B cell (primary cell): ENCODE measurements at regions not wholly inside any gene's neighbourhood (a gene's known extent, or its start where the extent isn't known, plus 50 kb on each side); places are given as distances from the start of the nearest gene placed in this dataset.
"Not testable (repeated sequence)": the region's sequence is repeated elsewhere in the genome, so short reads cannot be mapped to it uniquely, and the experiment has no call there.

Experiments
- ATAC-seq: fragments of 200-7000 bp; cut with Tn5 transposase; one replicate; pipeline ENCODE4 v1.10.0; 2021; ENCODE audit warnings: low read depth, mild to moderate bottlenecking, moderate number of reproducible peaks, moderate library complexity
- CTCF ChIA-PET: fragments of 350-600 bp; sonication (Branson Sonifier 250); formaldehyde crosslinking; loops from one replicate; lab custom pipeline; 2021; ENCODE audit warnings: antibody characterized with exemption, inconsistent platforms; lab: Charles Lee
- POLR2A ChIA-PET: fragments of 350-600 bp; sonication (Branson Sonifier 250); formaldehyde crosslinking; loops from one replicate; lab custom pipeline; 2021; ENCODE audit warnings: antibody characterized with exemption; lab: Charles Lee
- DNase-seq: peaks from one replicate; pipeline ENCODE4 v3.0.0; 2013
- H2AFZ ChIP-seq: 2 replicates; pipeline ENCODE4 v1.6.1; 2012; ENCODE audit warnings: mild to moderate bottlenecking, low read depth, low read length; ENCODE audit not compliant: insufficient read depth, poor library complexity, severe bottlenecking
- H3K27ac ChIP-seq, 2 donors: 1 replicate in 1 of 2; 2 replicates in 1 of 2; pipeline ENCODE4 v1.5.1; 2012 to 2013; ENCODE audit warnings: low read length in 2 of 2, mild to moderate bottlenecking in 2 of 2, moderate library complexity in 1 of 2
- H3K27me3 ChIP-seq, 4 experiments: fragments of 200-600 bp in 1 of 4; sonication (generic) in 1 of 4; replicated peaks in 1 of 4; 1 replicate in 2 of 4; 2 replicates in 2 of 4; pipeline versions ENCODE4 v1.6.1 to v1.7.0; 2013 to 2016; ENCODE audit warnings: low read length in 3 of 4, mild to moderate bottlenecking in 2 of 4, mixed read lengths in 1 of 4, moderate library complexity in 1 of 4; ENCODE audit not compliant: insufficient read depth in 4 of 4, control insufficient read depth in 3 of 4; ENCODE audit errors: control extremely low read depth in 1 of 4
- H3K36me3 ChIP-seq, 2 experiments: replicated peaks in 1 of 2; 1 replicate in 1 of 2; 2 replicates in 1 of 2; pipeline versions ENCODE4 v1.6.1 to v1.7.1; 2013; ENCODE audit warnings: low read length in 1 of 2; ENCODE audit not compliant: insufficient read depth in 2 of 2, control insufficient read depth in 1 of 2; ENCODE audit errors: control extremely low read depth in 1 of 2, extremely low read depth in 1 of 2
- H3K4me1 ChIP-seq, 2 donors: fragments of 200-600 bp in 1 of 2; sonication (generic) in 1 of 2; 1 replicate in 1 of 2; 2 replicates in 1 of 2; pipeline versions ENCODE4 v1.5.1 to v1.6.1; 2013 to 2017; ENCODE audit warnings: low read length in 2 of 2; ENCODE audit not compliant: control insufficient read depth in 2 of 2, insufficient read depth in 2 of 2
- H3K4me2 ChIP-seq: replicated peaks from 2 replicates; pipeline ENCODE3; 2012; ENCODE audit warnings: mild to moderate bottlenecking, low read depth, low read length; ENCODE audit not compliant: poor library complexity, severe bottlenecking
- H3K4me3 ChIP-seq, 5 experiments: fragments of 200-600 bp in 1 of 5; sonication (generic) in 1 of 5; 1 replicate in 3 of 5; 2 replicates in 2 of 5; pipeline versions ENCODE4 v1.5.1 to v1.7.0; 2011 to 2016; ENCODE audit warnings: low read length in 4 of 5, mild to moderate bottlenecking in 4 of 5, low read depth in 2 of 5, control low read depth in 1 of 5, moderate library complexity in 1 of 5; ENCODE audit not compliant: insufficient read depth in 1 of 5; ENCODE audit errors: control extremely low read depth in 1 of 5, extremely low read depth in 1 of 5
- H3K79me2 ChIP-seq: fragments of 200-600 bp; sonication (generic); one replicate; pipeline ENCODE4 v1.6.0; 2016; ENCODE audit warnings: low read length; ENCODE audit not compliant: control insufficient read depth, insufficient read depth
- H3K9ac ChIP-seq: fragments of 200-600 bp; sonication (generic); 2 replicates; pipeline ENCODE4 v1.6.1; 2017; ENCODE audit warnings: mild to moderate bottlenecking, low read length, moderate library complexity
- H3K9me3 ChIP-seq, 3 donors: one replicate each; pipeline versions ENCODE4 v1.6.1 to v1.7.1; 2013; ENCODE audit warnings: low read length in 2 of 3; ENCODE audit not compliant: control insufficient read depth in 2 of 3, insufficient read depth in 1 of 3; ENCODE audit errors: control extremely low read depth in 1 of 3
- H4K20me1 ChIP-seq: 2 replicates; pipeline ENCODE4 v1.6.0; 2012; ENCODE audit warnings: mild to moderate bottlenecking, low read length; ENCODE audit not compliant: insufficient read depth, control insufficient read depth, poor library complexity, severe bottlenecking
- H3K27ac Mint-ChIP-seq: one replicate; pipeline ENCODE4 v1.8.0; 2021; ENCODE audit warnings: mixed read lengths
- H3K27me3 Mint-ChIP-seq: one replicate; pipeline ENCODE4 v1.8.0; 2021; ENCODE audit warnings: mixed read lengths
- H3K4me1 Mint-ChIP-seq: one replicate; pipeline ENCODE4 v1.8.0; 2021; ENCODE audit warnings: mixed read lengths
- H3K4me3 Mint-ChIP-seq: one replicate; pipeline ENCODE4 v1.8.0; 2021; ENCODE audit warnings: mixed read lengths
- H3K9me3 Mint-ChIP-seq: one replicate; pipeline ENCODE4 v1.8.0; 2022; ENCODE audit warnings: mixed read lengths; ENCODE audit not compliant: insufficient read depth
- CTCF ChIP-seq: fragments of 200-600 bp; IDR thresholded peaks from one replicate; pipeline ENCODE4 v1.8.0; 2022; ENCODE audit warnings: antibody characterized with exemption, mild to moderate bottlenecking
- EZH2 ChIP-seq: IDR thresholded peaks from 2 replicates; pipeline ENCODE4 v1.6.1; 2012; ENCODE audit warnings: borderline replicate concordance, low read depth, mild to moderate bottlenecking, moderate library complexity, low read length; ENCODE audit not compliant: insufficient read depth, poor library complexity, severe bottlenecking
- WGBS: methylation state at CpG from one replicate; pipeline ENCODE4 v1.1.5; 2013; ENCODE audit warnings: missing lambda C conversion rate; ENCODE audit not compliant: insufficient coverage; 5-methylcytosine and 5-hydroxymethylcytosine counted together
- intact Hi-C: fragments of 100-400 bp; cut with micrococcal nuclease; formaldehyde crosslinking; loops from one replicate; pipeline ENCODE4 v1.10.0; 2022

- no peaks in the 10 kb centered on the region for H3K4me1 Mint-ChIP-seq
- peaks cover 0 to 11% (median under 1%) of the 10 kb centered on the region in 4 experiments for H3K27me3 ChIP-seq
- H3K36me3 ChIP-seq = no peaks in the 10 kb centered on the region
- H3K4me2 ChIP-seq = no peak overlapping the region
- H3K4me3 ChIP-seq = no peak overlapping the region
- 80% methylated on average over 1 of the region's 1 CpG for WGBS
- no peak overlapping the region for H3K27ac ChIP-seq
- no peaks in the 10 kb centered on the region for H3K79me2 ChIP-seq
- no peak overlapping the region for H2AFZ ChIP-seq
- no peaks in the 10 kb centered on the region for H4K20me1 ChIP-seq
- peaks cover 15% of the 10 kb centered on the region for H3K27me3 Mint-ChIP-seq
- no peaks in the 10 kb centered on the region for H3K9me3 Mint-ChIP-seq
- ATAC-seq = no peak
- H3K27ac Mint-ChIP-seq = no peak overlapping the region
- no peak overlapping the region for H3K4me3 Mint-ChIP-seq
- peaks cover 0 to 3% (median 0%) of the 10 kb centered on the region in 3 donors for H3K9me3 ChIP-seq
- H3K4me1 ChIP-seq = no peaks in the 10 kb centered on the region
- ChIA-PET POLR2A (no interaction called here), CTCF (no interaction called here)
- DNase-seq = no peak
- no peak overlapping the region for H3K9ac ChIP-seq
- intact Hi-C loops = no loop called here
- TF ChIP-seq EZH2 (no peak), CTCF (no peak)
Measured at GRCh38 chr1:166695115-166695514, 144.2 kb upstream of the POGK start.

GRCh38 chr1:166695834-166696233 lies 143.4 kb upstream of the POGK start:
- H3K9me3 Mint-ChIP-seq, H2AFZ ChIP-seq, CTCF ChIA-PET, H3K9ac ChIP-seq, DNase-seq, ATAC-seq, H3K27ac Mint-ChIP-seq, H3K4me1 ChIP-seq, H3K4me3 Mint-ChIP-seq, H3K9me3 ChIP-seq, H4K20me1 ChIP-seq, H3K79me2 ChIP-seq, POLR2A ChIA-PET, intact Hi-C loops, H3K4me3 ChIP-seq, H3K4me1 Mint-ChIP-seq, H3K27ac ChIP-seq, H3K36me3 ChIP-seq, H3K4me2 ChIP-seq: not testable (repeated sequence)
- peaks cover 18% of the 10 kb centered on the region for H3K27me3 Mint-ChIP-seq
- H3K27me3 ChIP-seq = peaks cover 0 to 11% (median 0%) of the 10 kb centered on the region in 4 experiments
- no CpG with 5 or more reads among the region's 2 CpGs for WGBS
